ENCODE measurements at regions not wholly inside any gene's neighbourhood (a gene's known extent, or its start where the extent isn't known, plus 50 kb on each side); places are given as distances from the start of the nearest gene placed in this dataset.
"Not testable (repeated sequence)": the region's sequence is repeated elsewhere in the genome, so short reads cannot be mapped to it uniquely, and the experiment has no call there.

- no peaks in the 10 kb centered on the region for H3K36me3 ChIP-seq (ENCODE audit: control insufficient read depth, insufficient read depth, low read length, severe bottlenecking)
- no peak for DNase-seq (ENCODE audit: low read depth)
- H3K4me3 ChIP-seq (ENCODE audit: low read length): no peak overlapping the region
- H3K9ac ChIP-seq (ENCODE audit: low read length): no peak overlapping the region
- peaks cover 2% of the 10 kb centered on the region for H3K27me3 ChIP-seq (replicated peaks; ENCODE audit: control insufficient read depth, insufficient read depth, low read length)
- H3K4me1 ChIP-seq (ENCODE audit: control insufficient read depth, insufficient read depth, low read length): peaks cover 35% of the 10 kb centered on the region
- H3K9me3 ChIP-seq (ENCODE audit: control insufficient read depth, low read length): no peaks in the 10 kb centered on the region
Measured at GRCh38 chr16:80896776-80897175, 92.4 kb upstream of the CDYL2 start.

GRCh38 chr16:80894091-80894490 is 89.7 kb upstream of the CDYL2 start:
- DNase-seq (ENCODE audit: low read depth): no peak
- H3K36me3 ChIP-seq (ENCODE audit: control insufficient read depth, insufficient read depth, low read length, severe bottlenecking): no peaks in the 10 kb centered on the region

GRCh38 chr16:80893686-80894085 is 89.3 kb upstream of the CDYL2 start:
- Histone ChIP-seq H3K9me3 (ENCODE audit: control insufficient read depth, low read length) (no peaks in the 10 kb centered on the region), H3K36me3 (ENCODE audit: control insufficient read depth, insufficient read depth, low read length, severe bottlenecking) (no peaks in the 10 kb centered on the region), H3K27me3 (replicated peaks; ENCODE audit: control insufficient read depth, insufficient read depth, low read length) (peaks cover 4% of the 10 kb centered on the region), H3K4me3 (ENCODE audit: low read length) (no peak overlapping the region), H3K9ac (ENCODE audit: low read length) (no peak overlapping the region), H3K4me1 (ENCODE audit: control insufficient read depth, insufficient read depth, low read length) (peaks cover 12% of the 10 kb centered on the region)
- no peak for DNase-seq (ENCODE audit: low read depth)

More at GRCh38 chr16:80894091-80894490, 89.7 kb upstream of the CDYL2 start:
- Histone ChIP-seq H3K27me3 (replicated peaks; ENCODE audit: control insufficient read depth, insufficient read depth, low read length) (peaks cover 4% of the 10 kb centered on the region), H3K4me1 (ENCODE audit: control insufficient read depth, insufficient read depth, low read length) (peaks cover 12% of the 10 kb centered on the region), H3K4me3 (ENCODE audit: low read length) (no peak overlapping the region), H3K9ac (ENCODE audit: low read length) (no peak overlapping the region), H3K9me3 (ENCODE audit: control insufficient read depth, low read length) (no peaks in the 10 kb centered on the region)

DNA sequence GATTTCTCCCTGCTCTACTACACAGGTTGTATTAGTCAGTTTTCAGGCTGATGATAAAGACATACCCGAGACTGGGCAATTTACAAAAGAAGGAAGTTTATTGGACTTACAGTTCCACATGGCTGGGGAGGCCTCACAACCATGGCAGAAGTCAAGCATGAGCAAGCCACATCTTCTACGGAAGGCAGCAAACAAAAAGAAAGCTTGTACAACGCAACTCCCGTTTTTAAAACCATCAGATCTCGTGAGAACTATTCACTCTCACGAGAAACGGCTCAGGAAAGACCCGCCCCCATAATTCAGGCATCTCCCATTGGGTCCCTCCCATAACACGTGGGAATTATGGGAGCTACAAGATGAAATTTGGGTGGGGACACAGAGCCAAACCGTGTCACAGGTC is 88.0 kb upstream of the CDYL2 start:
- H3K4me1 ChIP-seq (ENCODE audit: control insufficient read depth, insufficient read depth, low read length): peaks cover 12% of the 10 kb centered on the region
- H3K4me3 ChIP-seq (ENCODE audit: low read length); H3K36me3 ChIP-seq (ENCODE audit: control insufficient read depth, insufficient read depth, low read length, severe bottlenecking); H3K9ac ChIP-seq (ENCODE audit: low read length); H3K27me3 ChIP-seq (replicated peaks; ENCODE audit: control insufficient read depth, insufficient read depth, low read length); H3K9me3 ChIP-seq (ENCODE audit: control insufficient read depth, low read length); DNase-seq (ENCODE audit: low read depth): not testable (repeated sequence)

DNA sequence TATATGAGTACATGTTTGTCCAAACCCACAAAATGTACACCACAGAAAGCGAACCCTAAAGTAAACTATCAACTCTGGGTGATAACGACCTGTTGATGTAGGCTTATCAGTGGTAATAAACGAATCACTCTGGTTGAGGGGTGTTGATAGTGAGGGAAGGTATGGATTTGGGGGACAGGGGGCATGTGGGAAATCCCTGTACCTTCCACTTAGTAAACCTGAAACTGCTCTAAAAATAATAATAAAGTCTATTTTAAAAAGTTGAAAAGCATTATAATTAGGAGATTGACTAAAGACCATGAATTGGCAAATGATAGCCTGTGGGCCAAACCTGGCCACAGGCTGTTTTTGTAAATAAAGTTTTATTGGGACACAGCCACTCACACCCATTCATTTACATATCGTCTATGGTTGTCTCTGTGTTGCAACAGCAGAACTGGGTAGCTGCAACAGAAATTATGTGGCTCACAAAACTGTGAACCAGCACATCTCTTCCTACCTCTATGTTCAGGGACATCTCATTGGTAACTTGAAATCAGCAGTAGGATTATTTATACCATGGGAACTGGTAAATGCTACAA is 85.5 kb upstream of the CDYL2 start:
- no peak overlapping the region for H3K9ac ChIP-seq (ENCODE audit: low read length)
- peaks cover 12% of the 10 kb centered on the region for H3K4me1 ChIP-seq (ENCODE audit: control insufficient read depth, insufficient read depth, low read length)
- no peaks in the 10 kb centered on the region for H3K36me3 ChIP-seq (ENCODE audit: control insufficient read depth, insufficient read depth, low read length, severe bottlenecking)
- no peak overlapping the region for H3K4me3 ChIP-seq (ENCODE audit: low read length)
- H3K9me3 ChIP-seq (ENCODE audit: control insufficient read depth, low read length): no peaks in the 10 kb centered on the region
- DNase-seq (ENCODE audit: low read depth): no peak
- H3K27me3 ChIP-seq (replicated peaks; ENCODE audit: control insufficient read depth, insufficient read depth, low read length): peaks cover 4% of the 10 kb centered on the region

- H3K4me3 ChIP-seq (ENCODE audit: low read length): no peak overlapping the region
- peaks cover 19% of the 10 kb centered on the region for H3K27me3 ChIP-seq (replicated peaks; ENCODE audit: control insufficient read depth, insufficient read depth, low read length)
- DNase-seq (ENCODE audit: low read depth): no peak
- H3K9ac ChIP-seq (ENCODE audit: low read length): no peak overlapping the region
- H3K4me1 ChIP-seq (ENCODE audit: control insufficient read depth, insufficient read depth, low read length): no peaks in the 10 kb centered on the region
- H3K36me3 ChIP-seq (ENCODE audit: control insufficient read depth, insufficient read depth, low read length, severe bottlenecking): no peaks in the 10 kb centered on the region
- no peaks in the 10 kb centered on the region for H3K9me3 ChIP-seq (ENCODE audit: control insufficient read depth, low read length)
Measured at GRCh38 chr16:80887062-80887461, 82.7 kb upstream of the CDYL2 start.

GRCh38 chr16:80883816-80884215 is 79.4 kb upstream of the CDYL2 start:
- H3K4me1 ChIP-seq (ENCODE audit: control insufficient read depth, insufficient read depth, low read length): no peaks in the 10 kb centered on the region
- H3K9ac ChIP-seq (ENCODE audit: low read length): no peak overlapping the region
- no peaks in the 10 kb centered on the region for H3K9me3 ChIP-seq (ENCODE audit: control insufficient read depth, low read length)
- peaks cover 15% of the 10 kb centered on the region for H3K27me3 ChIP-seq (replicated peaks; ENCODE audit: control insufficient read depth, insufficient read depth, low read length)
- DNase-seq (ENCODE audit: low read depth): no peak
- no peaks in the 10 kb centered on the region for H3K36me3 ChIP-seq (ENCODE audit: control insufficient read depth, insufficient read depth, low read length, severe bottlenecking)
- H3K4me3 ChIP-seq (ENCODE audit: low read length): no peak overlapping the region

DNA sequence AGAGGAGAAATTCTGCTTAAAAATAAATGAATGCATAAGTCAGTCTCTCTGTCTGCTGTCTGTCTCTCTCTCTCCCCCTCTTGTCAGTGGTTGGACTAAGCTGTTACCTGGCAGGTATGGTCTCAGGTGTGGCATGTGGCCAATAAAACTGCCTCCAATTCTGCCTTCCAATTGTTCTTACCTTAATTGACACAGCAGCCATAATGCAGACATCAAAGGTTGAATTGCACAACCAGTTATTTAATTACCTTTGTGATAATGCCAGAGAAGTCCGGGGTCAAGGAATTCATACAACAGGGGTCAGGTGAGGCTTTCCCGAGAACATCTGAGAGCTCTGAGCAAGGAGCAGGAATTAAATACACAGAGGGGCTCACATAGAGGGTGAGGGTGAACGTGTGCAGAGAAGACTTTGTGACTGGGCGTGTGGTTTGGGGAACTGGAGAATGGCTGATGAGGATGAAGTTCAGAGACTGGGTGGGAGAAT is 78.8 kb upstream of the CDYL2 start:
- no peak for DNase-seq (ENCODE audit: low read depth)
- Histone ChIP-seq H3K36me3 (ENCODE audit: control insufficient read depth, insufficient read depth, low read length, severe bottlenecking) (no peaks in the 10 kb centered on the region), H3K9me3 (ENCODE audit: control insufficient read depth, low read length) (no peaks in the 10 kb centered on the region), H3K9ac (ENCODE audit: low read length) (no peak overlapping the region), H3K27me3 (replicated peaks; ENCODE audit: control insufficient read depth, insufficient read depth, low read length) (peaks cover 15% of the 10 kb centered on the region), H3K4me1 (ENCODE audit: control insufficient read depth, insufficient read depth, low read length) (no peaks in the 10 kb centered on the region), H3K4me3 (ENCODE audit: low read length) (no peak overlapping the region)

DNA sequence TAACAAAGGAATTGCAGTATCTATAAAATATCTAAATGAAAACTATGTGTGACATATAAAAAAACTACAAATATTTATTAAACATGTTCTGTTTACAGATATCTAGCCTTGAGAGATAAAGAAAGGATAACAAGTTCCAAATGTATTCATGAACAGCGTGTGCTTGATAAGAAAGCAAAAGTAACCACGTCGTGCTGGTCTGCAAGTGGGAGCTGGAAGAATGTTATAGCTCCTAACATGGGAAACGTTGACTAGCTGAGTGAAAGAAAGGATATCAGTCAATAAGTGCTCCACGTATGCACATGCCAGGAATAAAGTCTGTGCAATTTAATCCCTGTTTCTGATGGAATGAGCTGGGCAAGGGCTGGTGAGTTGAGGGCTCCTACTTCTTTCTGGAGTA is 71.2 kb upstream of the CDYL2 start:
- Histone ChIP-seq H3K36me3 (ENCODE audit: control insufficient read depth, insufficient read depth, low read length, severe bottlenecking) (no peaks in the 10 kb centered on the region), H3K4me1 (ENCODE audit: control insufficient read depth, insufficient read depth, low read length) (no peaks in the 10 kb centered on the region), H3K9me3 (ENCODE audit: control insufficient read depth, low read length) (no peaks in the 10 kb centered on the region), H3K4me3 (ENCODE audit: low read length) (peak overlapping the region; percentile 55), H3K9ac (ENCODE audit: low read length) (no peak overlapping the region), H3K27me3 (replicated peaks; ENCODE audit: control insufficient read depth, insufficient read depth, low read length) (peaks cover 8% of the 10 kb centered on the region)
- DNase-seq (ENCODE audit: low read depth): no peak

- Histone ChIP-seq H3K4me3 (ENCODE audit: low read length) (no peak overlapping the region), H3K9me3 (ENCODE audit: control insufficient read depth, low read length) (no peaks in the 10 kb centered on the region), H3K9ac (ENCODE audit: low read length) (no peak overlapping the region), H3K36me3 (ENCODE audit: control insufficient read depth, insufficient read depth, low read length, severe bottlenecking) (no peaks in the 10 kb centered on the region), H3K4me1 (ENCODE audit: control insufficient read depth, insufficient read depth, low read length) (no peaks in the 10 kb centered on the region), H3K27me3 (replicated peaks; ENCODE audit: control insufficient read depth, insufficient read depth, low read length) (peaks cover 8% of the 10 kb centered on the region)
- DNase-seq (ENCODE audit: low read depth): no peak
Measured at GRCh38 chr16:80874925-80875324, 70.5 kb upstream of the CDYL2 start.

GRCh38 chr16:80862160-80862705 is 57.8 kb upstream of the CDYL2 start:
- no peaks in the 10 kb centered on the region for H3K27me3 ChIP-seq (replicated peaks; ENCODE audit: control insufficient read depth, insufficient read depth, low read length)
- no peak overlapping the region for H3K4me3 ChIP-seq (ENCODE audit: low read length)
- peak; percentile 1 for DNase-seq (ENCODE audit: low read depth)
- no peaks in the 10 kb centered on the region for H3K36me3 ChIP-seq (ENCODE audit: control insufficient read depth, insufficient read depth, low read length, severe bottlenecking)
- H3K9me3 ChIP-seq (ENCODE audit: control insufficient read depth, low read length): peaks cover 15% of the 10 kb centered on the region
- no peak overlapping the region for H3K9ac ChIP-seq (ENCODE audit: low read length)
- H3K4me1 ChIP-seq (ENCODE audit: control insufficient read depth, insufficient read depth, low read length): no peaks in the 10 kb centered on the region
